HG02885 (cell line): ENCODE measurements at regions not wholly inside any gene's neighbourhood (a gene's known extent, or its start where the extent isn't known, plus 50 kb on each side); places are given as distances from the start of the nearest gene placed in this dataset.
"Not testable (repeated sequence)": the region's sequence is repeated elsewhere in the genome, so short reads cannot be mapped to it uniquely, and the experiment has no call there.

Source experiments
- ATAC-seq: cut with Tn5 transposase; IDR thresholded peaks from one replicate; pipeline ENCODE4 v1.9.1; 2021; ENCODE audit warnings: mild to moderate bottlenecking; ENCODE audit not compliant: unreplicated experiment, poor library complexity

DNA sequence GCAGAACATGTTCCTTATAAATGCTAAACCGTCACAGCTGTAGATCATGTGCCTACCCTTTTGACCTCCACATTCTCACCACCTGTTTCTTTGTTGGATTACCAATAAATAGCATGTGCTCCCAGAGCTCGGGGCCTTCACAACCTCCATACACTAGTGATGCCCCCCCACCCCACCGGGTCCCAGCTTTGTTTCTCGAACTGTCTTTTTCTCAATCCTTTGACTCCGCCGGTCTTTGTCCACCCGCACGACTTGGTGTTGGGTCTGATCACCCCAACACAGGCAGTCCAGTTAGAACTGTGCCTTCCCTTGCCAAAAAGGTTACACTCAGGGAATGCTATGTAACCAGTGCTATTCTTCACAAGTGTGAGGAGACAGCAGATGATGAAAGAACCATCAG, 485.9 kb upstream of the C9orf72 start:
- no peak for ATAC-seq

DNA sequence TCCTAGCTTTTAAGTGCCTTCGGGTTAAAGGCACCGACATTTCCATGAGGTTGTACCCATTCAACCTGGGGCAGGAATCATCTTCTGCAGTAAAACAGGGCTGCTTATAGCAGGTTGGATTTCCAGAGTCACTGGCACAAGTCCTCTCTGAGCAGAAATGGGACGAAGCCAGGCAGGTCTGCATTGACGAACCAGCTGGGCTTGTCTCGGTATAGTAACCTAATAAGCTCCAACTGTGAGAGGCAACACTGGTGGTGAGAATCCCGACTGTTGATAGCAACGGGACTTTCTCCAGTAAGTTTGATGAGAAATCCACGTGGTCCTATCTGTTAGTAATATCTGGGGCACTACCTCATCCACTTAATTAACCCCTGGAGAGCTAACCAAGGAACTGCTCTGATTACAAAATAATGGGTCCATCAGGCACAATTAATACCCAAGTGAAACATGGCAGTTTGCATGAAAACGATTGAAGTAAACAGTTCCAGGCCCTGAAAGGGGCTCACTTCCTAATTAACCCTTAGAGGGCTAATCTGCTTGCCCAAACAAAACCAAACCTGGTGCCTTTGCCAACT, 491.0 kb upstream of the C9orf72 start:
- ATAC-seq: no peak

DNA sequence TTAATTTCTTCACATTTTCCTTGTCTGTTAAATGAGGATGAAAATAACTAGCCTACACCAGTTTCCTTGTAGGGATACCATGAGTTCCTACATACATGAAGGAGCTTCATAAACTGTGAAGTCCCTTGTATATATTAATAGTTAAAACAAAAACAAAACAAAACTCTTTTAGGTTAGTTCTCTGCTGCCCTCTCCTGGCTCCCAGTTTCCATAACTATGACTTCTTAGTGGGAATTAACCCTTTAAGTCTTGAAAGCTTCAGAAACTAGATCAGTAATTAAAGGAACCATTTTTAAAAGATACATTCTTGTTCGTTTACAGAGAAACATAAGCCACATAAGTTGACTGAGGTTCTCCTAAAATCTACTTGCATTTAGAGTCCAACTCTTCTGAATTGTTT, 500.0 kb upstream of the C9orf72 start:
- no peak for ATAC-seq

DNA sequence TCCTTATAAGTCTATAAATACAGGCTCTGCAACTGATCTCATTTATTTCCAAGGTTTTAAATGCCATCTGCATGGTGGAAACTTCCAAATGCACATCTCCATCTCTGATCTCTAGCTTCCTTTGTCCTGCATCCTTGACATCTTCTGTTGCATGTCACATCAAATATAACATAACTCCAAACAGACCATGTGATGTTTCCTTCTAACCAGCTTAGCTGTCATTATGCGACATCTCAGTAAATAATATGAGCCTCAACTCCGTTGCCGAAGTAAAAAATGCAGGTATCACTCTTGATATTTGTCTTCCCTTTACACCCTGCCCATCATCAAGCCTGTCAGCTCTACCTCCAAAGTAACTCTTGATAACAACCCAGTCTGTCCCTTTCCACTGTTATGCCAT, 506.4 kb upstream of the C9orf72 start:
- no peak for ATAC-seq

DNA sequence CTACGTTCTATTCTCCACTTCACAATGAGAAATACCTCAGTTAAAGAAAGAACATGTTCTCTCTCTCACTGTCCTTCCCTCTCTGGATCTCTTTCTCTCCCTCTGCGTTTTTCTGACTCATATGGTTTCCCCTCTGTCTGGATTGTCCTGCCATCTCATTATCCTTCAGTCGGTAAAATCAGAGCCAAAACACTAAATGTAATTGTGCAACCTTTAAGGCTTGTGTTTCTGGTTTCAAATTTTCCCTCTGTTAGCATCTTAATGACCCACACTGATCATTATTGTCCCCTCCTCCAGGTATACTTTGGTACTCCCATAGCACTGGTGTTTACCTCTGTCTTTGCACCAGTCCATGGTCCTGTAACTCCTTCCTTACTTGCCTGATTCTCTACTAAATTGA, 509.4 kb upstream of the C9orf72 start:
- no peak for ATAC-seq

DNA sequence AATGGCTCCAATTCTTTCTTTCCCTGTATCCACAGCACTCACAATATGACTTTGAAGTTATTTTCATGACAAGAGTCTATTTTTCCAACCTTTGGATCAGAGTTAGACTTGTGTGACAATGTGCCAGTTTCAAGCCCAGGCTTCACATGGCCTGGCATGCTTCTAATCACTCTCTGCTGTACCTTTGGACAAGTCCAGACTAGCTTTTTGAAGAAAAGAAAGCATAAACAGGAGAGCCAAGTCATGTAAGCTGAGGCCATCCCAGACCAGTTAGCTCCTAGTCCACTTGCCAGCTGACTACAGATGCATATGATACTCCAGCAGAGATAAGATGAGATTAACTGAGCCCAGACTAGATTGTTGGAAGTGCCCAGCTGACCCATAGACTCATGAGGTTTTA, 513.6 kb upstream of the C9orf72 start:
- no peak for ATAC-seq

DNA sequence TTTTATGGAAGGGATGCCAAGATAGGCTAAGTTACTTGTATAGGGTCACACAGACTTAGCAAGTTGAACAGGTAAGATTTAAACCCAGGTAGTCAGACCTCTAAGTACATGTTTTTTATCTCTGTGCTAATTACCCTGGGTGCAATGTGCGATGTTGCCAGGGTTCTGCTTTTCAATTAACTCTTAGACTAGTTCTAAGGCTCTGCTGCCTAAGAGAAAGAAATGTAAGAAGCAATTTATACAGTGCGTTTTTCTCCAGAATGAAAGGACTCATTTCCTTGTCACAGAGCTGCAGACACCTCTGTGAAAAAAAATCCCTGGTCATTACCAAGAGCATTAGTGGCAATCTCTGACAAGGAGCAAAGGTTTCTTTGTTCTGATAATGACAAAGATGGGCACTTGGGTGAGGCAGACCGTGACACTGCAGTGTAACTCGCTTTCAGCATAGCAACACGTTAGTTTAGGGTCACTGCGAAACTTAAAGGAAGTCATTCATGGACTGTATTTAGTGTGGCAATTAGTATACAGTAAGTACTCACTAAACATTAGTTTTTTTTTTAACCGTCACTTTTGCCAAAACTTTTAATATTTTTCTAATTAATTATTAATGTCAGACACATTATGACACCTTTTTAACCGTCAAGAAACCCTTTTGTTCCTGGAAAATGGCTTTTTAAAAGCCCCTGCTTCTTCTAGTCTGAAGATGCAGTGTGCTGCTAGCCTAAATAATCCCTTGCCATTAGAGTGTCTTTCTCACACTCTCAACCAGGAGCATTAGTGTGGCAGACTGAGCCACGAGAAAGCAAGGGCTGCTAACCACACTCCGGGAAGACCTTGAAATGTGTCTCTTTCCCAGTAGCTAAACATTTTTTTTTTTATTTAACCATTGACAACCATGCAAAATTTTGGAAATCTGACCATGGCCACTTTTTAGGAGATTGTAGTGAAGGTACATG, 520.0 kb upstream of the C9orf72 start:
- ATAC-seq: no peak

DNA sequence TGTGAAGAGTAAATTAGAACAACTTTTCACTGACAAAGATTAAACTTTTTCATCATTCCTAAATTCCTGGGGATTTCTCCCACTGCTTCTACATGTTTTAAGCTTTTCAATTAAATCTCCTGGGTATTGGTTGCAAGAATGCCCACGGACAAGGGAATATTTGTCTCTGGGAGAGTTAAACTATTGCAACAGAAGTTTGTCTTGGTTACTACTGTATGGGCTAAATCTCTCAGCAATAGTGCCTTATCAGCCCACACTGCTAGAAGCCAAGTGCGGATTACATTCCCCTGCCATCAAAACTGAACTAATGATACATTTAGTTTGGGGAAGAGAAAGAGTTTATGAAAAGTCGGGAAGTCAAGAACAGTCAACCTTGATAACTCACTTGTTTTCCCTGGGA, 528.2 kb upstream of the C9orf72 start:
- ATAC-seq: no peak

DNA sequence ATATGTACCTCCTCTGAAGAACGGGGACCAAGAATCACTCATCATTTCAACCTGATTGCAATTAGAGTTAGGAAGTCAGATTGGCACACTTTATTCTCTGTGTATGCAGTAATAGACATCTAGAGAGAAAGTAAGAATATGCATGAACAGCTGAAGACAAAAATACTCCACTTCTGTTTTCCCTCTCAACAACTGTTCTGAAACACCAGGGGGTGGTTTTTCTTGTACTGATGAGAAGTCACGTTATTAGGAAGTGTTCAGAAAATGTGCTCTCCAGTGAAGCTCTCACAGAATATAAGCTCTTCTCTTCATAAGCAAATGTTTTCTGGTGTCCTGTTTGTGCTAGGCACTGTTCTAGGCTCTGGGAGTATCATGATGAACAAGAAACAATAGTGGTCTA, 531.7 kb upstream of the C9orf72 start:
- ATAC-seq: no peak

DNA sequence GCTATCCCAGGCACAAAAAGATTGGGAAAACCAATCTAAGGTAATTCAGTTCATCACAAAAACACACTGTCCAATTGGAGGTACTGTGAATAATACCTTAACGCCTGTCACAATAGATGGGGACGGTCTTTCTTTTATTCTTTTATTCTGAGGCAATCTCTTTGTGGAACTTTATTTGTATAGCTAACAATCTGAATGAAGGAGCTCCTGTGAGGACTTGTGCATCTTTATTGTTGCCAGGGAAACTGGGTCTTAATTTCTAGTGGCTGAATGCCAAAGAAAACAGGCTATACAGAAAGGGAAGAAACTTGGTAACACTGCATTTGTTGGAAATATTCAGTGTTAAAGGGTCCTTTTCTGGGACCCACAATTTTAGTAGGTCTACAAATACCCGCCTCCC, 546.9 kb upstream of the C9orf72 start:
- no peak for ATAC-seq

DNA sequence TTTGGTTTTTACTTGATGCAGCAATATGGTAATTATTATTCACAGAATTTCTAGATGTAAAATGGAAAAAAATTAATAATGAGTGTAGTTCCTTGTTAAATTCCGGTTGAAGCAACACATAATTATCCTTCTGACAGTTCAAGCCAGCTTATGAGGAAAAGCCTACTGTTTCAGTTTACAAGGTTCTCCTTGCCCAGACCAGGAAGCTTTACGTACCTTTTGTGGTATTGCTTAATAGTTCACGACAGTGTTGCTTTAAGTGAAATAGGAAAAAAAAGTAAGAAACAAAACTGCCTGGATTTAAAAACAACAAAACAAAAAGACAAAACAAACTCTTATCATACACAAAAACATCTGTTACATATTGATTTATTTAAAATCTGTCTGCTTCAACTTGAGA, 547.3 kb upstream of the C9orf72 start:
- no peak for ATAC-seq

DNA sequence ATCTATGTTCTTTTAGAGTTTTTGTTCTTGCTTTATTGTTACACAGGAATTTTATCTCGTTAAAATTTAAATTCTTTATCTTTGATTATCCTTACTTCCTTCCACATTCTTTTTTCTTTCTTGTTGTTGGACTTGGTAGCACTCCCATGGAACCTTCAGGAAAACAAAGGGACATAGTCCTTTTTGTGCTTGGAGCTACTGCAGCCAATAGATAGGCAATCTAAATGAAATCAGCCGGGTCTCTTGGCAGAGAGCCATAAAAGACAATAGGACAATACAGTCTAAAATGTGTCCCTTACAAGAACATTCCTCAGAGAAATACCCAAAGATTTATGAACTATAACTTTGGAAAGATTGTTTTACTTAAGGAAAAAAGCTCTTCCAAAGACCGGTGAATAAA, 548.1 kb upstream of the C9orf72 start:
- no peak for ATAC-seq

DNA sequence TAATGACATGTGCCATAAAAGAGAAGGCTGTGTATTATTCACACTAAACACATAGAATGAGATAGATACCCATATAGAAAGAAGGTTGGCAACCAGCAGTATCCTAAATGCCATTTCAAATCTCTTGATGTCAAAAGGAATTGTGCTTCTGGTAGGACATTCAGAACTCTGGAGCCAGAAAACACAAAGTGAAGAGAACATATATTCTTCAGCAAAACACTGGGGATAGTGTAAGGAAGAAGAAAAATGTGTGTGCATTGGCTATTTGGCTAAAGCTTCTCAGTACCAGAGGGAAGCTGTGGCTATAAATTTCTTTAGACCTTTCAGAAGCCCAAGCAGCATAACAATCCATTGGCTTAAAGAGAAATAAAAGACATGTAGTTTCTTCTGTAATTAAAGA, 551.6 kb upstream of the C9orf72 start:
- no peak for ATAC-seq

DNA sequence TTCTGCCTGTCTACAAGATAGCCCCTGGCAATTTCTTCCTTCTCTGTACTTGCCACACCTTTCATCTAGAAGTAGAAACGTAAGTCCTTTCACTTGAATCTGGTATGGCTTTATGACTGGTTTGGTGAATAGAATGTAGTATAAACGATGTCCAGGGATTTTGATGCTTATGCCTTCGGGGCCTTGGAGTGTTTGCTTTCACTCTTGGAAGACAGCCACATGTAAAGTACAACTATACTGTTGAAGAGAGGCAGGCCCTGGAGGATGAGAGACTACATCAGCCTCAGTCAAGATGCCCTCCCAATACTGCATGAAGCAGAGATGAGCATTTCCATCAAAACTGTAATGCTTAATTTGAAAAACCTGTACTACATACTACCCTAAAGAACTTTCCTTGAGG, 553.8 kb upstream of the C9orf72 start:
- ATAC-seq: no peak

DNA sequence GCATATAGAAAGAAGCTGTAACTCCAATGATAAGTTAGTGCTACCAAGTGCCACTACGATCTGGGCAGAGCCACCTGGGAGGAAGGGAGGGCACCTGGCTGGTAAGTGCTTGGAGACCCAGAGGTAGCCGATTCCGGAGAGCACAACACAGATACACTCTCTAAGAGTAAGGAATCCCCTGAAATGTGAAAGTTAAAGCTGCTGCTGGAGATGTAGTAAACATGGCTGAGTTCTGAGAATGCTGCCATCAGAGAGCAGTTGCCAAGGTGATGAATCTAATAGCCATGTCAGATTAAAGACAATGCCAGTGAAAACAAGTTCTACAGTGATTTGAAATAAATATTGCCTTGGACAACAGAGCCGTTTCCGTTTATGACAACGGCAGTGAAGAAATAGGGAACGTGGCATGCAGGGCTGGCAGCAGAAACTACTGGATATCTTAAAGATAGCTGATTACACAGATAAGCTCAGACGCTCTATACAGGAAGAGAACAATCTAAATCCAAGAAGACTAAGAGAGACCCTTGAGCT, 561.2 kb upstream of the C9orf72 start:
- ATAC-seq: no peak

DNA sequence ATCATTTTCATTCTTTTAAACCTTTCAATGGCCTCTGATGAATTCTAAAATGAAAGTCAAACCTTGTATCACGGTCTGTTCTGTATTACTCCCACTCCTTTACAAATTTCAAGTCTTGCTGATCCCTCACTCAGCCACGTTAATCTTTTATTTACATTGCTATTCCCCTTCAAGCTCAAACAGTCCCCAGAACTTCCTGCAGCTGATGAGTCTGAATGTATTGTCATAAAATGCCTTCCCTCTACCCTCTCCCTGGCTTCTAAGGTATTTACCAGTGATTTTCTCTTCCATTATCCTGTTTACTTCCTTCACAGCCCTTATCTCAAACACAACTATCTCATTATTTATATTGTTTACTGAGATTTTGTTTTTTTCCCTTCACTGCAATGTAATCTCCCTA, 562.3 kb upstream of the C9orf72 start:
- no peak for ATAC-seq

DNA sequence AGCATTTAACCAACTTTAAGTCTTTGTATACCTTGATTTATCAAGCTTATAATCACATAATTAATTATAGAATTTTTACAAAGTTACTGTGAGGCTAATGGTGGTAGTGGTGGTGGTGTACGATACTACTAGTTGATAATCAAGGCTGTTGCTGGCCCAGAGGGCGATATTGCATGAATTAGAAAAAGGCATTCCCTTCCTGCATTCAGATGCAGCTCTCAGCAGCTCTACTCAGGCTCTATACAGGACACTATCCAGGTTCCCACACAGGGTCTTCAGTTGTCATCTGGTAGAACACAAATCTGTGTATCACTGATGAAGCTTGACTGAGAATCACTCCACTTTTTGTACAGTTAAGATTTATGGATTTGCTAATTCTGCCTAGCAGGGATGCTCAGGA, 562.8 kb upstream of the C9orf72 start:
- no peak for ATAC-seq

DNA sequence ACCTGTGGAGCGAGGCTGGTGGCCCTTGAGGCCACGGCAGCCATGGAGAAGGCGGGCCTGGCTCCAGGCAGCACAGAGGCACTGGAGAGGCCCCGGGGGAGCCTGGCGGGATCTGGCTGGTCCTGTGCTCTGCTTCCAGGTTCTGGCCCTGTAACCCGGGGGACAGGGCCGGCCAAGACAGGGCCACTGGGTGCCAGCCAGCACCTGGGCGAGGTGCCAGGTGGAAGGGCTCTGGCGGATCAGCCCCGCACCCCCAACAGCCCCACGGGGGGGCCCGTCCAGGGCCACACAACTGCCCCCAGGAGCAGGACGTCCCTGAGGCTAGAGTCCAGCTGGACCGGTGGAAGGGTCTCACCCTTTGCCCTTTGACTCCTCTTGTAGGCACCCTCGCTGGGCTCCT, 574.1 kb upstream of the C9orf72 start:
- ATAC-seq: not testable (repeated sequence)

DNA sequence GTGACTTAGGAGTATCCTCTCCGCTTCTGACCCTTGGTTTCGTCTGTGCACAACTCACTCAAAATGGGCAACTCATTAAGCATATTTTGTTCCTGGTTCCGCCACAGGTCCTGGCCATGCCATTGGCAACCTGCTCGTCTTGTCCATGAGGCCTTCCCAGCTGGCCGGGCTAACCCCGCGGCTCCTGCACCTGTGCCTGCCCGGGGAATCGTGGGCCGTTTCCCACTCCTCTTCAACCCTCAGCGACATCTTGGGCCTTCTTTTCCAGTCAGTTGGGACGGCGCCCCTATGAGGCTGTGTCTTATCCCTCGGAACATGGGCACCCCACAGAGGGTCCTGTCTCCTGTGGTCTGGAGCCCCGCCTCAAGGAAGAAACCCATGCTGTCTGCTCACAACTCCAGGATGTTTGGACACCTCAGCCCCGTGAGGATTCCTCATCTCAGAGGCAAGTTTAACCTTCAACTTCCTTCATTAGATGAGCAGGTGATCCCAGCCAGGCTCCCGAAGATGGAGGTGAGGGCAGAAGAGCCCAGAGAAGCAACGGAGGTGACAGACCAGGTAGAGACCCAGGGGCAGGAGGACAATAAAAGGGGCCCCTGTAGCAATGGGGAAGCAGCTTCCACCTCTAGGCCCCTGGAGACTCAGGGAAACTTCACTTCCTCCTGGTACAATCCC, 574.8 kb upstream of the C9orf72 start:
- ATAC-seq: not testable (repeated sequence)

DNA sequence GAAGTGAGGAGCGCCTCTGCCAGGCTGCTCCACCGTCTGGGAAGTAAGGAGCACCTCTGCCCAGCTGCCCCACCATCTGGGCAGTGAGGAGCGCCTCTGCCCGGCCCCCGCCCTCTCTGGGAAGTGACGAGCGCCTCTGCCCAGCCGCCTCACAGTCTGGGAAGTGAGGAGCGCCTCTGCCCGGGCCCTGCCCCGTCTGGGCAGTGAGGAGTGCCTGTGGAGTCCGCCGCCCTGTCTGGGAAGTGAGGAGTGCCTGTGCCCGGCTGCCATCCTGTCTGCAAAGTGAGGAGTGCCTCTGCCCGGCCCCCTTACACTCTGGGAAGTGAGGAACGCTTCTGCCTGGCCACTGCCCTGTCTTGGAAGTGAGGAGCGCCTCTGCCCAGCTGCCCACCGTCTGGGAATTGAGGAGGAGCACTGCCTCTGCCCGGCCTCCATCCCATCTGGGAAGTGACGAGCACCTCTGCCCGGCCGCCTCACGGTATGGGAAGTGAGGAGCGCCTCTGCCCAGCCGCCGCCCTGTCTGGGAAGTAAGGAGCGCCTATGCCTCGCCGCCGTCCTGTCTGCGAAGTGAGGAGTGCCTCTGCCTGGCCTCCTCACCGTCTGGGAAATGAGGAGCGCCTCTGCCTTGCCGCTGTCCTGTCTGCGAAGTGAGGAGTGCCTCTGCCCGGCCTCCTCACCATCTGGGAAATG, 576.2 kb upstream of the C9orf72 start:
- not testable (repeated sequence) for ATAC-seq

DNA sequence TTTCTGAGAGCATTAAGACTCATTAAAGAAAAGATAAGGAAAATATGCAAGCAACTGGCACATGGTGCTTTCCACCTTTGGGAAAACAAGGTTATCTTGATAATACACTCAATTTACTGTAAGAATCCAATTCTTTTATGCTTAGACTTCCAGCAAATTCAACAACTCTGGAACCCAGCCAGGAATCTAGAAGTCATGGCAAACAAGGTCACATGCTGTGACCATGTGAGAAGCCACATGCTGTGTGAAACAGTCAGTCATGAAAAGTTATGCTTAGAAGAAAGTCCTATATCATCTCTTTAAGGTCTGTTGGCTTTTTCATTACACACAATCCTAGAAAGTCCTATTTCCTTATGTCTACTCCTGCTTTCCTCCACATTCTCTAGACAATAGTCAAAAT, 581.8 kb upstream of the C9orf72 start:
- no peak for ATAC-seq
